ENCODE measurements at regions not wholly inside any gene's neighbourhood (a gene's known extent, or its start where the extent isn't known, plus 50 kb on each side); places are given as distances from the start of the nearest gene placed in this dataset.
A peak's percentile ranks its signal among the peaks of the same experiment; 100 is the strongest.

DNA sequence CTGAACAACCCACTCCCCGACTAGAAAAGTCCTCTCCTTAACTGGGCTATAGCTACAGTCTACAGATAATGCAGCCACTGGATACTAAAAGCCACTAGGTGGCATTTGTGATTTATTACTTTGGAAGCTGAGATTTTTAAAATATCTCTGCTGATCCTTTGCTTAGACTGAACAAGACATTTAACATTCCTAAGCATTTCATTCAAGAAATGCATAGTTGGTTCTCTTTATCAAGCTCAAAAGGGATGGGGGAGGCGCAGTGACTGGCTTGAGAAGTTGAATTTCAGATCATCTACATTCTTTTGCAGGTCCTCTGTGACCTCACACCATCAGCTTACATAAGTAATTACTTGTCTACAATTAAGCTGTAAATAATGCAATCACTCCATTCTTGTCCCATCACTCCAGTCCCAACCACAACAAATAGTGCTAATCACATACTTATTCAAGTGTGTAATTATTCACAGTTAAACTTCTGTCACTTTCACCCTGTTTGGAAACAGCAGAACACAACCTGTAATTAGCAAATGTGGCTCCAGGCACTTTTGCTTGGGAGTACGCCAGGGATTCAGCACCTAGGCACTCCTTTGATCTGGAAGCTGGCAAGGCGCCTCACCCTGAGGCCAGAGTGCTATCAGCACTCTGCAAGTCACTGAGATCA, 203.6 kb downstream of the NOVA1 start:
- Histone ChIP-seq H3K27ac (ENCODE audit: insufficient read depth, low read depth, low read length) (no peak overlapping the region), H3K4me2 (ENCODE audit: insufficient read depth, low read length) (no peak overlapping the region), H2AFZ (ENCODE audit: low read depth, low read length) (no peak overlapping the region), H3K4me1 (ENCODE audit: control insufficient read depth, extremely low read depth, insufficient read depth, low read length) (no peaks in the 10 kb centered on the region), H3K4me3 (replicated peaks in 1 of 3; ENCODE audit: insufficient read depth in 1 of 3, low read depth in 1 of 3, low read length in 3 of 3) (no peak overlapping the region), H3K9me3 (replicated peaks; ENCODE audit: control insufficient read depth, insufficient read depth, low read length) (no peaks in the 10 kb centered on the region), H3K27me3 (ENCODE audit: control insufficient read depth in 2 of 2, insufficient read depth in 2 of 2, low read length in 2 of 2) (peaks cover 0 to 2% of the 10 kb centered on the region in 2 experiments), H4K20me1 (replicated peaks; ENCODE audit: control insufficient read depth, extremely low read depth, insufficient read depth, low read length) (no peaks in the 10 kb centered on the region), H3K9ac (replicated peaks; ENCODE audit: extremely low read depth, insufficient read depth, low read length) (no peak overlapping the region), H3K9me1 (replicated peaks; ENCODE audit: control insufficient read depth, extremely low read depth, insufficient read depth, low read length) (no peaks in the 10 kb centered on the region), H3K79me2 (ENCODE audit: control insufficient read depth, insufficient read depth, low read length) (no peaks in the 10 kb centered on the region), H3K36me3 (ENCODE audit: control insufficient read depth in 2 of 2, extremely low read depth in 1 of 2, insufficient read depth in 2 of 2, low read length in 2 of 2) (no peaks in the 10 kb centered on the region)
- dilution Hi-C loops (cut with MboI; ENCODE audit: extremely low pct_ligation_motif_present, low sequenced_read_pairs), result no loop called here
- intact Hi-C loops (cut with micrococcal nuclease), result loop anchor here (1.0 to 5.0 kb wide), 3 partner anchors 337 to 590 kb away; no protein-coding TSS in a partner anchor
- ChIA-PET CTCF (interaction anchor here (0.9 to 3.5 kb wide), 13 partner anchors 204 to 1134 kb away, joined by 3 to 44 read pairs (median 4); partner anchors contain the start of gene NOVA1), POLR2A (no interaction called here)
- FAIRE-seq (no peak), DNase-seq (ENCODE audit: low read depth, low spot score) (peak; percentile 19)
- TF ChIP-seq, protein P1, sequence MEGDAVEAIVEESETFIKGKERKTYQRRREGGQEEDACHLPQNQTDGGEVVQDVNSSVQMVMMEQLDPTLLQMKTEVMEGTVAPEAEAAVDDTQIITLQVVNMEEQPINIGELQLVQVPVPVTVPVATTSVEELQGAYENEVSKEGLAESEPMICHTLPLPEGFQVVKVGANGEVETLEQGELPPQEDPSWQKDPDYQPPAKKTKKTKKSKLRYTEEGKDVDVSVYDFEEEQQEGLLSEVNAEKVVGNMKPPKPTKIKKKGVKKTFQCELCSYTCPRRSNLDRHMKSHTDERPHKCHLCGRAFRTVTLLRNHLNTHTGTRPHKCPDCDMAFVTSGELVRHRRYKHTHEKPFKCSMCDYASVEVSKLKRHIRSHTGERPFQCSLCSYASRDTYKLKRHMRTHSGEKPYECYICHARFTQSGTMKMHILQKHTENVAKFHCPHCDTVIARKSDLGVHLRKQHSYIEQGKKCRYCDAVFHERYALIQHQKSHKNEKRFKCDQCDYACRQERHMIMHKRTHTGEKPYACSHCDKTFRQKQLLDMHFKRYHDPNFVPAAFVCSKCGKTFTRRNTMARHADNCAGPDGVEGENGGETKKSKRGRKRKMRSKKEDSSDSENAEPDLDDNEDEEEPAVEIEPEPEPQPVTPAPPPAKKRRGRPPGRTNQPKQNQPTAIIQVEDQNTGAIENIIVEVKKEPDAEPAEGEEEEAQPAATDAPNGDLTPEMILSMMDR (IDR thresholded peaks at IDR 0.05; ENCODE audit: extremely low read depth in 1 of 2, insufficient read depth in 1 of 2, low read depth in 1 of 2, low read length in 2 of 2), result peak in 1 of 2 donors; percentile 23
- TF ChIP-seq FOS (IDR thresholded peaks at IDR 0.05; ENCODE audit: borderline replicate concordance, insufficient read depth, low read length), result no peak
- no TSS peak for BruUV-seq (replicated peaks)

DNA sequence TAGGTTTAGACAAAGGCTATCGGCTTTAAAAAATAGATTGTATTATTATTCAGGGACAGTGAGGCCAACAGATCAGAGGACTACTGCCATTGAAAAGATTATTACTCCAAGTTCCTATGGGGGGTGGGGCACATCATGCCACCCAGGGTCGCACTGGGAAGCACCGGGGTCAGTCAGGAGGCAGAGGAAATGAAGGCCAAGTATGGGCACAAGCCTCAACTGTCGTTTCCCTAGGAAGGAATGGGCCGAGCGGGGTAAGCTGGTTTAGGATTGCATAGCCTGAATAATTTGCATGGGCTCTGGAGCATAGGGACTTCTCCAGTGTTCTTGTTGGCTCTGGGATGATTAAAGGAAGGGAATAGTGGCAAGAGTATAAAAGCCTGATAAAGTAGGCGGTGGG, 205.3 kb downstream of the NOVA1 start:
- peaks cover 0 to 2% of the 10 kb centered on the region in 2 experiments for H3K27me3 ChIP-seq (ENCODE audit: control insufficient read depth in 2 of 2, insufficient read depth in 2 of 2, low read length in 2 of 2)
- H3K4me1 ChIP-seq (ENCODE audit: control insufficient read depth, extremely low read depth, insufficient read depth, low read length), result no peaks in the 10 kb centered on the region
- no peak overlapping the region for H2AFZ ChIP-seq (ENCODE audit: low read depth, low read length)
- H3K9me3 ChIP-seq (replicated peaks; ENCODE audit: control insufficient read depth, insufficient read depth, low read length), result no peaks in the 10 kb centered on the region
- H3K4me3 ChIP-seq (replicated peaks in 1 of 3; ENCODE audit: insufficient read depth in 1 of 3, low read depth in 1 of 3, low read length in 3 of 3), result no peak overlapping the region
- FAIRE-seq (no peak), DNase-seq (ENCODE audit: low read depth, low spot score) (no peak)
- intact Hi-C loops (cut with micrococcal nuclease), result loop anchor here (5.0 kb wide), 1 partner anchor 525 kb away; no protein-coding TSS in a partner anchor
- H4K20me1 ChIP-seq (replicated peaks; ENCODE audit: control insufficient read depth, extremely low read depth, insufficient read depth, low read length), result no peaks in the 10 kb centered on the region
- H3K4me2 ChIP-seq (ENCODE audit: insufficient read depth, low read length), result no peak overlapping the region
- no peak overlapping the region for H3K9ac ChIP-seq (replicated peaks; ENCODE audit: extremely low read depth, insufficient read depth, low read length)
- dilution Hi-C loops (cut with MboI; ENCODE audit: extremely low pct_ligation_motif_present, low sequenced_read_pairs), result no loop called here
- H3K36me3 ChIP-seq (ENCODE audit: control insufficient read depth in 2 of 2, extremely low read depth in 1 of 2, insufficient read depth in 2 of 2, low read length in 2 of 2), result no peaks in the 10 kb centered on the region
- POLR2A ChIA-PET, result no interaction called here
- H3K9me1 ChIP-seq (replicated peaks; ENCODE audit: control insufficient read depth, extremely low read depth, insufficient read depth, low read length), result no peaks in the 10 kb centered on the region
- no peaks in the 10 kb centered on the region for H3K79me2 ChIP-seq (ENCODE audit: control insufficient read depth, insufficient read depth, low read length)
- no peak overlapping the region for H3K27ac ChIP-seq (ENCODE audit: insufficient read depth, low read depth, low read length)
- TF ChIP-seq EZH2 (IDR thresholded peaks at IDR 0.05; ENCODE audit: borderline replicate concordance, low read depth, low read length, severe bottlenecking), result no peak
- TF ChIP-seq, protein P2, sequence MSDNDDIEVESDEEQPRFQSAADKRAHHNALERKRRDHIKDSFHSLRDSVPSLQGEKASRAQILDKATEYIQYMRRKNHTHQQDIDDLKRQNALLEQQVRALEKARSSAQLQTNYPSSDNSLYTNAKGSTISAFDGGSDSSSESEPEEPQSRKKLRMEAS (IDR thresholded peaks at IDR 0.05; ENCODE audit: insufficient read depth, insufficient read length), result no peak
- TF ChIP-seq POLR2AphosphoS5 (IDR thresholded peaks at IDR 0.05; ENCODE audit: insufficient read depth, low read depth, low read length), result no peak
- TF ChIP-seq, protein P1 (IDR thresholded peaks at IDR 0.05; ENCODE audit: extremely low read depth in 1 of 2, insufficient read depth in 1 of 2, low read depth in 1 of 2, low read length in 2 of 2), result no peak
- no peak for TF ChIP-seq FOS (IDR thresholded peaks at IDR 0.05; ENCODE audit: borderline replicate concordance, insufficient read depth, low read length)
- no peak for TF ChIP-seq POLR2A (IDR thresholded peaks at IDR 0.05; ENCODE audit: low read depth, low read length)
- TF ChIP-seq GATA2 (IDR thresholded peaks at IDR 0.05; ENCODE audit: insufficient read depth, insufficient read length, low read depth, low read length), result no peak
- BruUV-seq (replicated peaks), result no TSS peak
- CTCF ChIA-PET, result interaction anchor here (3.5 kb wide), 1 partner anchor 592 kb away, joined by 44 read pairs; no protein-coding TSS in a partner anchor
